HFFc6 (cell line): ENCODE measurements at regions not wholly inside any gene's neighbourhood (a gene's known extent, or its start where the extent isn't known, plus 50 kb on each side); places are given as distances from the start of the nearest gene placed in this dataset.

Experiments
- DNase-seq: peaks from one replicate; pipeline ENCODE4 v3.0.0-alpha.2; 2018
- H3K27ac Mint-ChIP-seq: 2 replicates; pipeline ENCODE4 v1.8.0; 2020; ENCODE audit warnings: mild to moderate bottlenecking, mixed read lengths
- H3K27me3 Mint-ChIP-seq: 2 replicates; pipeline ENCODE4 v1.8.0; 2021; ENCODE audit warnings: mild to moderate bottlenecking, moderate library complexity, mixed read lengths; ENCODE audit not compliant: insufficient read depth
- H3K36me3 Mint-ChIP-seq: 2 replicates; pipeline ENCODE4 v1.8.0; 2021; ENCODE audit warnings: low read depth, mixed read lengths
- H3K4me1 Mint-ChIP-seq: 2 replicates; pipeline ENCODE4 v1.8.0; 2020; ENCODE audit warnings: low read depth, mixed read lengths
- H3K4me3 Mint-ChIP-seq: 2 replicates; pipeline ENCODE4 v1.8.0; 2020; ENCODE audit warnings: mild to moderate bottlenecking, moderate library complexity, mixed read lengths
- H3K9me3 Mint-ChIP-seq: 2 replicates; pipeline ENCODE4 v1.8.0; 2020; ENCODE audit warnings: mild to moderate bottlenecking, mixed read lengths
- TF ChIP-seq, protein P1 (sequence below): fragments of 200-600 bp; sonication (generic); IDR thresholded peaks from 2 replicates; pipeline ENCODE4 v1.5.0; 2021; ENCODE audit warnings: antibody characterized with exemption, mild to moderate bottlenecking

- no peak for DNase-seq
- Mint-ChIP-seq H3K27ac (no peak overlapping the region), H3K4me3 (no peak overlapping the region), H3K9me3 (peaks cover under 1% of the 10 kb centered on the region; the same call in 1 of the 2 replicates), H3K27me3 (peaks cover 1% of the 10 kb centered on the region; the same call in 1 of the 2 replicates), H3K36me3 (no peaks in the 10 kb centered on the region), H3K4me1 (no peaks in the 10 kb centered on the region)
- TF ChIP-seq, protein P1, sequence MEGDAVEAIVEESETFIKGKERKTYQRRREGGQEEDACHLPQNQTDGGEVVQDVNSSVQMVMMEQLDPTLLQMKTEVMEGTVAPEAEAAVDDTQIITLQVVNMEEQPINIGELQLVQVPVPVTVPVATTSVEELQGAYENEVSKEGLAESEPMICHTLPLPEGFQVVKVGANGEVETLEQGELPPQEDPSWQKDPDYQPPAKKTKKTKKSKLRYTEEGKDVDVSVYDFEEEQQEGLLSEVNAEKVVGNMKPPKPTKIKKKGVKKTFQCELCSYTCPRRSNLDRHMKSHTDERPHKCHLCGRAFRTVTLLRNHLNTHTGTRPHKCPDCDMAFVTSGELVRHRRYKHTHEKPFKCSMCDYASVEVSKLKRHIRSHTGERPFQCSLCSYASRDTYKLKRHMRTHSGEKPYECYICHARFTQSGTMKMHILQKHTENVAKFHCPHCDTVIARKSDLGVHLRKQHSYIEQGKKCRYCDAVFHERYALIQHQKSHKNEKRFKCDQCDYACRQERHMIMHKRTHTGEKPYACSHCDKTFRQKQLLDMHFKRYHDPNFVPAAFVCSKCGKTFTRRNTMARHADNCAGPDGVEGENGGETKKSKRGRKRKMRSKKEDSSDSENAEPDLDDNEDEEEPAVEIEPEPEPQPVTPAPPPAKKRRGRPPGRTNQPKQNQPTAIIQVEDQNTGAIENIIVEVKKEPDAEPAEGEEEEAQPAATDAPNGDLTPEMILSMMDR = no peak
These were observed 178.2 kb upstream of the HEY2 start for GRCh38 chr6:125571207-125571755.

DNA sequence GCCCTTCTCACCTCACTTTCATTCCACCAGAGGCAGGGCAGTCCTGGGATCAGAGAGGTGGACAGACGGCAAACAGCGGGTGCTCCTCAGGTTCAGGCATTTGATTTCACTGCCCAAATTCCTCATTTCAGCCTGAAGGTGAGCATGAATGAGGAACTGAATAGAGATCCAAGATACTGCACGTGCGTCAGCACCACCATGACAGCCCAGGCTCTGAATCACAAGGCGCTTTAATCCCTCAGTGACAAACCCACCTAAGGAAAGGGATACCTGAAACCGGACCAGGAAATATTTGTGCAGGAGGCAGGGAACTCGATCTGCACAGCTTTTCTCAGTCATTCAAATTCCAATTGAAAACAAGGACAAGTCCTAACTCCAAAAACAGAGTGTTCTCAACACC is 174.8 kb upstream of the HEY2 start:
- Mint-ChIP-seq H3K36me3 (no peaks in the 10 kb centered on the region), H3K27me3 (peaks cover 1% of the 10 kb centered on the region; the same call in 1 of the 2 replicates), H3K27ac (no peak overlapping the region), H3K4me3 (no peak overlapping the region), H3K4me1 (no peaks in the 10 kb centered on the region), H3K9me3 (peaks cover 12% of the 10 kb centered on the region)
- no peak for DNase-seq
- TF ChIP-seq, protein P1 = no peak

DNA sequence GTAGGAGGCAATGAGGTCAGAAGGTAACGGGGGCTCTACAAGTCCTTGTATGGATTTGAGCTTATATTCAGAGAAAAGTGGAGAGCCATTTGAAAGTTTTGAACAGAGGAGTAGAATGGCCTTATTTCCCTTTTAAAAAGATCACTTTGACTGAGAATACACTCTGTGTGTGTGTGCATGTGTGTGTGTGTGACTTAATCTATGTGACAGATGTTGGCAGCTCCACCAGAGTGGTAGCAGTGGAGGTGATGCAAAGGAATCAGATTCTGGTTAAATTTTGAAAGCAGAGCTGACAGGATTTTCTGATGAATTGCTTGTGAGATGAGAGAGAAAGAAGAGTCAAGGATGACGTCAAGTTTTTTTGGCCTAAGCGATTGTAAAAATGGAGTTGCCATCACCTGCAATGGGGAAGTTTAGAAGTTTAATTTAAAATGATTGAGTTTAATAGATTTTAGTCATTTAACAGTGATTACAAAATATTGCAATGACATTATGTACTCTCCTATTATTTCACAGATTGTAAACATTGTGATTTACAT is 172.2 kb upstream of the HEY2 start:
- no peaks in the 10 kb centered on the region for H3K27me3 Mint-ChIP-seq
- H3K27ac Mint-ChIP-seq = no peak overlapping the region
- H3K36me3 Mint-ChIP-seq = no peaks in the 10 kb centered on the region
- no peaks in the 10 kb centered on the region for H3K4me1 Mint-ChIP-seq
- TF ChIP-seq, protein P1 = no peak
- no peak for DNase-seq
- H3K4me3 Mint-ChIP-seq = no peak overlapping the region
- peaks cover 12% of the 10 kb centered on the region for H3K9me3 Mint-ChIP-seq

GRCh38 chr6:125584468-125584939 is 164.9 kb upstream of the HEY2 start:
- no peaks in the 10 kb centered on the region for H3K36me3 Mint-ChIP-seq
- peaks cover 21% of the 10 kb centered on the region for H3K9me3 Mint-ChIP-seq
- no peaks in the 10 kb centered on the region for H3K4me1 Mint-ChIP-seq
- H3K27me3 Mint-ChIP-seq = no peaks in the 10 kb centered on the region; the same call in 1 of the 2 replicates
- no peak for DNase-seq
- no peak overlapping the region for H3K4me3 Mint-ChIP-seq
- no peak overlapping the region for H3K27ac Mint-ChIP-seq
- TF ChIP-seq, protein P1 = no peak

DNA sequence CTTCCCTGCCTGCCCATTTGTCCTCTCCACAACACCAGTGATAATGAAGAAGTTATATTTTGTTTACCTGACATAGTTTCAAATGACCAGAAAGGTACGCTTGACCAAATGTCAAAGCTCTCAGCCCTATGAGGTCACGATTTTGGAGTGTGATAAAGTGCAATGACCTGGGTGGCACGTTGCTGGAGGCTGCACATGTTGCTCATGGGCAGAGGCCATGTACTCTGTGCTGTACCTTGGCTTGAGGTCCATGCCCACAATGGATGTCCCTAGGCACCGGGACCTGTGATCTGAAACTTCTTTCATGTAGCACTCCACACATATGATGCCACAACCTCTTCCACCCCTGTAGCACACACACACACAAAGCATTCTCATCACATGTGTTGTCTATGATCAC is 164.0 kb upstream of the HEY2 start:
- H3K27ac Mint-ChIP-seq = no peak overlapping the region
- no peak for DNase-seq
- no peaks in the 10 kb centered on the region for H3K4me1 Mint-ChIP-seq
- H3K36me3 Mint-ChIP-seq = no peaks in the 10 kb centered on the region
- no peaks in the 10 kb centered on the region; the same call in 1 of the 2 replicates for H3K27me3 Mint-ChIP-seq
- TF ChIP-seq, protein P1 = no peak
- peaks cover 21% of the 10 kb centered on the region for H3K9me3 Mint-ChIP-seq
- no peak overlapping the region for H3K4me3 Mint-ChIP-seq
